ENCODE measurements at regions not wholly inside any gene's neighbourhood (a gene's known extent, or its start where the extent isn't known, plus 50 kb on each side); places are given as distances from the start of the nearest gene placed in this dataset.

DNA sequence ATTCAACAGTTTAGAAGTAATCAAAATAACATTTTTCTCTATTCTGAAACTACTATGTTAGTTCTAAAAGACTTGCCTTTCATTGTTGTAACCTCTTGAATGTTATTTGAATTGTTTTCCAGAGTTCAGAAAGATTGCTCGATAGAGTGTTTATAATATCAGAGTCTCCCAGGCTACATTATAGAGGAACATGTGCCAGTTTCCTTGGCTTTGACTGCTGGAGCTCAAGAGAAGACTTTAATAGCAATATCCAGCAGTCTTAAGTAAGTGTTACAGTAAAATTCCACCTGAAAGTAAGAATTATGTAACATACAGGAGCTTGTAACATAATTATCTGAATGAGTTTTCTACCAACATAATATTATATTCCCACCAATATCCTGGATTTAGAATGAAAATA is 991.8 kb upstream of the ADGRB3 start:
- no peak for DNase-seq

DNA sequence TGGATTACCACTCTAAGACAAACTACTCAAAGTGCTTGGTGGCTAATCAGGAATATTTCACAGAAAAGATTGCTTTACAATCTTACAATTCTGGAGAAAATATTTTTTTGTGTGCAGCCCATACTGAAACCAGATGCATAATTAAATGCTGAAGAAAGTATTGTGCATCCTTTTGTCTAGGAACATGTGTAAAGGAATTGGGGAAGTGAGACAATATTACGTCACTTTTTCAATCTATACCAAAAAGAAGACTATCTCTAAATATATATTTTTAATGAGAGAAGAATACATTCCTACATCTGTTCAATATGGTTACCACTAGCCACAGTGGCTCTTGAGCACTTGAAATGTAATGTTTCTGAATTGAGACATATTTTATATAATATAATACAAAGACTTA is 992.5 kb upstream of the ADGRB3 start:
- DNase-seq: no peak

DNA sequence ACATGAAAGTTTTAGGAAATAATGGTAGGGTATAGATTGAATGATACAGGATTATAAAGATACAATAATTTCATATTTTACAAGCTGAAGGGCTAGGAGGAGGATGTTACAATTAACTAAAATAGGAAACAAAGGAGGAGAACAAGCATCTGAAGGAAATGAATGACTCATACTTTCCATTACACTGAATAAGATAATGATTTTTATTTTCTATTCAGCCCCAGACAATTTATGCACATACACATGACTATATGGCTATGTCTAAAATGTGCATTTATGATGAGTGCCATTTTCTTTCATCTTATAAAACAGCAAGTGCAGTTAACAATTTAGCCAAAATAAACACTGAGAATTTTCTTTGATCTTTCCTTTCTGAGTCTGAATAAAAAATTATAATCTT is 994.6 kb upstream of the ADGRB3 start:
- DNase-seq: no peak

DNA sequence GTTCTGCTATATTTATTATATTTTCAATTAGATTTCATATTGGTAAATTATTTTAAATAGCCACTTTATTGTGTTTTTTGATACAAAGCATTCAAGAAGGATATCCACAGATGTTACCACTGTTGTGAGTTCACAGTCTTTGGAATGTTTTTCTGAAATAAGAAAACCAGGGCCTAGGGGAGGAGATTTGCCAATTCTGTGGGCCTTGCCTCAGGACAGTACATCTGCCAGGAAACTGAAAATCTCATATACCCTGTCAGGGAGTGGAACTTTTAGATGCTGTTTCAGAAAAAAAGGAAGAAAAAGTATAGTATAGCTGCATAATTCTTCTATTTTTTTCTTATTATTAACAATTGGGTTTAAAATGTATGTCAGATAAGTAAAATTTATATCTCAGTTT is 995.9 kb upstream of the ADGRB3 start:
- DNase-seq: no peak

DNA sequence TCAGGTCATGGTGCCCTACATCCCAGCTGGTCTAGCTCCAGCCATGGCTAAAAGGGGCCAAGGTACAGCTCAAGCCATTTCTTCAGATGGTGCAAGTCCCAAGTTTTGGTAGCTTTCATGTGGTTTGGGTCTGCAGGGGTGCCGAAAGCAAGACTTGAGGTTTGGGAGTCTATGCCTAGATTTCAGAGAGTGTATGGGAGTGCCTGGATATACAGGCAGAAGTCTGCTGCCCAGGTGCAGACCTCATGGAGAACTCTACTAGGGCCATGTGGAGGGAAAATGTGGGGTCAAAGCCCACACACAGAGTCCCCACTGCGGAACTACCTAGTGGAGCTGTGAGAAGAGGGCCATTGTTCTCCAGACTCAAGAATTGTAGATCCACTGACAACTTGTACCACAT is 1000.9 kb upstream of the ADGRB3 start:
- no peak for DNase-seq

DNA sequence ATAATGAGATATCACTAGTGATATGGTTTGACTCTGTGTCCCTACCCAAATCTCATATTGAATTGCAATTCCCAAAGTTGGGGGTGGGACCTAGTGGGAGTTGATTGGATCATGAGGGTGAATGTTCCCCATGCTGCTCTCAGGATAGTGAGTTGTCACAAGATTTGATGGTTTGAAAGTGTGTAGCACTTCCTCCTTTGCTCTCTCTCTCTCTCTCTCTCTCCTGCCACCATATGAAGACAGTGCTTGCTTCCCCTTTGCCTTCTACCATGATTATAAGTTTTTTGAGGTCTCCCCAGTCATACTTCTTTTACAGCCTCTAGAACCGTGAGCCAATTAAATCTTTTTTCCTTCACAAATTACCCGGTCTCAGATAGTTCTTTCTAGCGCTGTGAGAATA is 1002.0 kb upstream of the ADGRB3 start:
- no peak for DNase-seq

DNA sequence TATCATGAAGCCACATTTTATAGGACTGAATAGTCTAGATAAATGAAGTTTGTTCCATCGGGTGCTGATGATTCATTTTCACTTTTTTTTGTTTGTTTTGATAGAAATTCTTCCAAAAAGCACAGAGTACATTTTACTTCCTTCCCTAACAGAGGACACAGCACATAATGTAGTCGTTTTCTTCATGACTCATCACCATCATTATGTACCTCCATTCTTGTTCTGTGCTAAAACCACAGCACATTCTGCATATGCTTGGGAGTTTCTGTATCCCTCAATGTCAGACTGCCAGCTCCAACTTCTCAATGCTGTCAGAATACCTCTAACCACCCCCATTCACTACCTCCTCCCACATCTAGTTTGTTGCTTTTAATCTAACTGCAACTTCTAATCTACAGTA is 1004.9 kb upstream of the ADGRB3 start:
- no peak for DNase-seq

DNA sequence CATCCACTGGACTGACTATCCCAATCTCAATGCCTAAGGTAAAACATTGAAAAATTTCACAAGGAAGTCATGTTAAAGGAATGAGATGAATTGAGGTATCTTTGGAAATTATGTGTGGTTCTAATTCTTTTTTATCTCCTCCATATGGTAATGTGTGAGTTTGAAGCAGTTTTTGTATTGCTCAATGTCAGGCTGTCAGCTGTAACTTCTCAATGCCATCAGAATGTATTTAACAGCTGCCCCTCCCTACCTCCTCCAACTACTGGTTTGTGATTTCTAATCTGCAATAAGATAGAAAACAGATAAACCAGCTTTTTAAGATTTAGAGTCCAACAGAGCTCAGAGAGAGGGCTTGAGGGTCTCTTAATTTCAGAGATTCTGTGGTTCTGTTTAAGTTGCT is 1005.8 kb upstream of the ADGRB3 start:
- DNase-seq: no peak

DNA sequence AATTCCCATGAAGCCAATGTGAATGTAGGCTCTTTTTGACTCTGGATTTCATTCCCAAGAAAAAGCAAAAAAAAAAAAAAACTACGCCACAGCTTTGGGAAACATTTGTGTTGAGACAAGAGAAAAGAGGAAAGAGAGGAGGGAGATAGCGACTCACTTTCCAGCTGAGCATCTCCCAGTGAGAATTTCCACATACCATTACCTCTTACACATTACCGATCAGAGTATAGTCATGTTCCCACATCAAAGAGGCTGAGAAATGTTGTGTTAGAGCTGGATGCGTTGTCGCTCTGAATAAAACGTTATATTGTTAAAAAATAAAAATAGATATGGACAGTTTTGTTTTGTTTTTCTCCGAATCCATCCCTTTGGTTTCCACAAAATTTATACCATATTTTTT is 1019.3 kb upstream of the ADGRB3 start:
- DNase-seq: no peak

DNA sequence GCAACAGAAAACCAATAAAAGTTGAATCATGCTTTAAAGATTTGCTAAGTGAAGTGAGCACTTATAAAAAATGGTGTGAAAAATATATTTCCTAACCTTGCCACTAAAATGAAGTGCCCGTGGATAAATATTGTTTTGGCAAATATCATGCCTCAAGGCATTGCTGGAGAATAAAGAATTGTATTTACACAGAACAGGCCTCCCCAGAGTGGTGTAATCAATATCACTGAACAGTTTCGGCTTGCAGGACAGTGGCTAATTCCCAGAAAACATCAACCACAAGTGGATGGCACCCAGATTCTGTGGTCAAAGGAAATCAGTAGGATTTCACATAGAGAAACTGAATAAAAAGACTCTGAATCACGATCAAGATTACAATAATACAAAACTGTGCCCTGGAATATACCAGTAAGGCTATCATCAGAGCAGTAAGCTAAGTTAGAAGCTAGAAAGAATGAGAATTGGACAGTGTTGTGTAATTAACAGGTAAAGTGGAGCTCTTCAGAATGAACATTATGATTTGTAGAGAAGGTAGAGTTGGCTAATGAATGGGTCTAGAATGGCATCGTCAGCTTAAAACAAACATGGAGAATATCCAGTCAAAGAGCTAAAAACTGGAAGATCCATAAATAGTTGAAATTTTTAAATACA is 1026.9 kb upstream of the ADGRB3 start:
- no peak for DNase-seq

DNA sequence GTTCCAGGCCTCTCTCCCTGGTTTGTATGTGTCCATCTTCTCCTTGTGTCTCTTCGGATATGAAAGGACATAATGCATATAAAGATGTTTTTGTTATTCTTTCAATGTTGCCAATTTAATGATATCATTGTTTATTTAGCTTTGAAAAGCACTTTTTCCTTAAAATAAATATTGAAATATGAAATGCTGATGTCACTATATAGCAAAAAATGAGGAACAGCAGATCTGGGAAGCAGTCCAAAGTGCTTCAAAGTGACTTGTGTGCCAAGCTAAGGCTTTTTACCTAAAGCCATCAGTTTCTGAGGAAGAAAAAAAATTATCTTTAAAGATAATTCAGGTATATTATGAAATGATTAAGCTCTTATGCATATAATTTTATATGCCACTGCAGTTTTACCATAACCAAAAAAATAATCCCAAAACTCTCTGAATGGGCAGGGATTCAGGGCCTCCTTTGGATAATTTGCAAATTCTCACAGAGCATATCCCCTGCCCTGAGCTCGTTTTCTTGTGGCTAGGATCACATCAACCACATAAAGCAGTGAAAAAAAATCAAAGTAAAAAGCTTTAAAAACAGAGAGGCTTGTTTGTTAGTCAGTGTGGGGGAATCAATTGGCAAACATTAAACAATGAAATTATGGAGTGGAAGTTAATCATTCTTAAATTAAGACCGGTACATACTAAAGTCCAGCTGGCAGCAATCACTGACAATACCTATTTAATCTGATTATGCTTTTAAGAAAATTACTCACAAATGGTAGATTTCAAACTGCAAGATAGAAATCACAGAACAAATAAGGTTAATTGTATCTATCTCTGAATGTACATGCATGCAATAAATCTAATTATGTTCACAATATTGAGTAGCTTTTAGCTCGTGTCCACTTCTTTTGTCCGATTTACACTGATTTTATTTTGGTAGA is 1027.9 kb upstream of the ADGRB3 start:
- DNase-seq: peak; percentile 7

DNA sequence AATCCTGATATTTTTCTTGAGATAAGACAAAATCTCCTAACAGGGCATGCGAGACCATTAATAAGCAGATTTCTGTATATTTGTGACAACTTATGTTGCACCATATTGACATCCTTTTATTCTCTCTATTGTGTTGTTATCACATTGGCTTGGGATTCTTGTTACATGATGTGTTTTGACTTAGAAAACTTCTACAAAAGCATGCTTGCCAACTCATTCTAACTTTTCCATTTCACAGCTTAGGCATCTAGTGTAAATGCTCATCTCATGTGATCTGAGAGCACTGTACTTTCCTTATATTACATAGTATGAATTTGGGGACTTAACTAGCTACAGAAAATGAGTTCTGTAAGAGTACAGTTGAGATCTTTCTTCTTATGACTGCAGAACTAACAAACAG is 1040.7 kb upstream of the ADGRB3 start:
- DNase-seq: no peak

DNA sequence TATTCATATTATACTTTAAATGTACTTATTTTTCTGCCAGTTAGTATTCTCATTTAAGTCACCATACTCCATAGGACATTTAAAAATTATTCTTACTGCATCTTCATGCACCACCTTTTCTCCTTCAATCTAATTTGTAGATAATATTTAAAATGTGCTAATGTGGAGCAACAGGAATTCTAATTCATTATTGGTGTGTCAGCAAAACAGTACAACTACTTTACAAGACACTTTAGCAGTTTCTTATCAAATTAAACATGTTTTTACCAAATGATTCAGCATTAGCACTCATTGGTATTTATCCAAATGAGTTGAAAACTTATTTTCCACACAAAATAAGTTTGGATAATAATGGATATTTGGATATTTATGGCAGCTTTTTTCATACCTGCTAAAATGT is 1041.8 kb upstream of the ADGRB3 start:
- DNase-seq: no peak

DNA sequence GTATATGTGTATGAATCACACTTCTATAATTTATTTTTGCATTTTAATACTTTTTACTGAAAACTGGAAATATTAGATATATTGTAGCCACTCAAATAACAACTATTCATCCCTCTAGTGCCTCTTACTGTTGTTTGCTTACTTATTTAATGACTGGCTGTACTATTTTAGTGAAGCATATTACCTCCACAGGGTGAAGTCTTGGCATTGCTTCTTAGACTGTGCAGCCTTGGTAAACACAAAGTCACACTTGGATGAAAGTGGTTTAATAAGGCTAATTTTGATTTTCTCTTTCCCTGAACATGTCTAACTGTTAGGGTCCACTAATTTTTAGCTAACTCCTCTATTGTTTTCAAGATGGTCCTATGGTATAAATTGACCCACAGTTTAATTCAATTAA is 1043.2 kb upstream of the ADGRB3 start:
- no peak for DNase-seq

DNA sequence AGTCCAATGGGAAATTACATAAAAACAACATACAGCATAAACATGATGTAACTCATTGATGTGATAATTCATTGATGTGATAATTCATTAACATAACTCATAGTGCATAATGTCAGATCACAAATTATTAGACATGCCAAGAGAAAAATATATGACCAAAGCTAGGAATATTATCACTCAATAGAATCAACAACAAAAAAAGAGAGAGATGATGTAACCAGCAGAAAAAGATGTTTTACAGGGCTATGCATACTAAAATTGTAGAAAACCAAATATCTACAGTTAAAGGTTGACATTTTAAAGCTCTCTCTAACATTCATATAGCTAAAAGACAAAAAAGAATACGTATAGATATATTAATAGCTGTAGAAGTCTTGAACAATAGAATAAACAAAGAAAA is 1067.2 kb upstream of the ADGRB3 start:
- DNase-seq: no peak

DNA sequence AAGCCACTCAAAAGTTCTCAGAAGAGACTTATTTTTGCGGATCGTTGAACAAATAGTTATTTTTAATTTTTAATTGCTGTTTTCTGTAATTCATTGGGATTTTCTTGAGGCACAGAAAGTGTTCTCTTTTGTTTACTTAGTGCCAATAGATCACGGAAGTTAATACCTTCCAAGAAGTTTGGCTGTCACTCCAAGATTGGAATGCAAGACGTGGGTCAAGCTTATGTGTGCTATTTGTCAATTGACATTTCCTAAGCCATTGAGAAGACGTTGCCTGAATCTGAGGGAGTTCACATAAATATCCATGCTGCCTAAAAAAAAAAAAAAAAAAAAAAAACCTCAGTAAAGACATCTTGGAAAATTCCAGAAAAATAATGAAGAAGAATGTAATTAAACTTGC is 1071.4 kb upstream of the ADGRB3 start:
- no peak for DNase-seq

DNA sequence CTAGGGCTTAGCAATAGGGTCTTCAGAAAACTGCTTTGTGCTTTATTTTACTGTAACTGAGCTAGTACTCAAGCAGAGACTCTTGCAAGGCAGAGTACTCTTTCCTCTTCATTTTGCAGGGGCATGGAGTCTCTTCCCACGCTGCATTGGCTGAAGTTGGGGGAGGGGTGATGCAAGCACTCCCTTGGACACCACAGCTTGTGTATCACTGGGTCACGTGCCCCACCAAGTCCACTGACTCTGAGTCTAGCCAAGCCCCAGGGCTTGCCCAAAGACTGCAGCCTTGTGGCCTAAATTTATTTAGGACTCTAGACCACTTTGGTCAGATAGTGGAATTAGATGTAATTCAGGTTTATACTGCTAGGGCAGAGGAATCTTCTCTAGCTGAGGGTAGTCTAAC is 1075.0 kb upstream of the ADGRB3 start:
- no peak for DNase-seq

DNA sequence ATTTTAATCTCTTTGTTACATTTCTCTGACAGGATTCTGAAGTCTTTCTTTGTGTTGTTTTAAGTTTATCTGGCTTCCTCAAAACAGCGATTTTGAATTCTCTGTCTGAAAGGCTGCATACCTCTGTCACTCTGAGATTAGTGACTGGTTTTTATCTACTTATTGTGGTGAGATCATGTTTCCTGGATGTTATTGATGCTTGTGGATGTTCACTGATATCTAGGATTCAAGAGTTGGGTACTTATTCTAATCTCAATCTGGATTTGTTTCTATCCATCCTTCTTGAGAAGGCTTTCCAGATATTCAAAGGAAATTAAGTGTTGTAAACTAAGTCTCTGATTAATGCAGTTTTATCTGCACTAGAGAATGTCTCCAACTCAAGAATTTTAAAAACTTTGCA is 1076.1 kb upstream of the ADGRB3 start:
- DNase-seq: no peak

DNA sequence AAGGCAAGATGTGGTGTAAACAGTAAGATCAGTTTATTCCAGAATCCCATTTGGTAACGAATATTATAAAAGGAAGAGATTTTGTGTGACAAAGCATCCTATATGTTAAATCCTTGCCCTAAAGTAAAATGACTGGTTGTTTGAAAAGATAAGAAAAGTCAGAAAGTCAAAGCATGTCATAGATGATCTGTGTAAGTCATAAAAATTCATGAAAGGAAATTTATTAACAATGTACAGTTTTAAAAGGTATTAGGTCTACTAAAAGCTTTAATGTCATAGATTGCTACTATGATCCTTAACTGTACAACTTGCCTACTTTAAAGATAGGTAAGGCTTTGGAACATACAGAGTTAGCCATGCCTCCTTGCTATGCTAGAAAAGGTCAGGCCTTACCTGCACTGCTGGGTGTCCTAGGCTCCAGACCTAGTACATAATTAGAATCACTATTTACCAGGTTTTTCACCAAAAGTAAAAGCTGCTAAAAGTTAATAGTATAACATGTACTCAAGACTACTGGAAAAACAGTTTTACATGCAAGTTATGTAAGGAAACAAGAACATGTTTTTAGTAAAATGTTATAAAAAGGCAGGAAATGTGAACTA is 1090.1 kb upstream of the ADGRB3 start:
- no peak for DNase-seq

DNA sequence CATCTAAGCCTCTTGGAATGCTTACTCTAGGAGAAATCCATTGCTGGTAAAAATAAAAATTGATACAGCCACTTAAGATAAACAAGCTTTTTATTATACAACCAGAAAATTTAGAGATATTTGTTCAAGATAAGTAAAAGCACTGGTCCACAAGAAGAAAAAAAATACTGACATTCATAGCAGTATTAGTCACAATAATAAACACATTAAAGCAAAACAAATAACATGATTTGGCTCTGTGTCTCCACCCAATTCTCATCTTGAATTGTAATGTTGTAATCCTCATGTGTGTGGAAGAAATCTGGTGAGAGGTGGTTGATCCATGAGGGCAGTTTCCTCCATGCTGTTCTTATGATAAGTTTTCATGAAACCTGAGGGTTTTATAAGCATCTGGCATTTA is 1093.5 kb upstream of the ADGRB3 start:
- no peak for DNase-seq

DNA sequence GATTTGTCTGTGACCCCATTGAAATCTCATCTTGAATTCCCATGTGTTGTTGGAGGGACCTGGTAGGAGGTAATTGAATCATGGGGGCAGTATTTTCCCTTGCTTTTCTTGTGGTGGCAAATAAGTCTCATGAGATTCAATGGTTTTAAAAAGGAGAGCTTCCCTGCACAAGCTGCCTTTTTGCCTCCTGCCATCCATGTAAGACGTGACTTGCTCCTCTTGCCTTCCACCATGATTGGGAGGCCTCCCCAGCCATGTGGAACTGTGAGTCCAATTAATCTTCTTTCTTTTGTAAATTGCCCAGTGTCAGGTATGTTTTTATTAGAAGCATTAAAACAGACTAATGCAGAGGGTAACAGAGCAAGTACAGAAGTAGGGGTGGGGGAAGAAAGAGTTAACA is 1097.0 kb upstream of the ADGRB3 start:
- no peak for DNase-seq

DNA sequence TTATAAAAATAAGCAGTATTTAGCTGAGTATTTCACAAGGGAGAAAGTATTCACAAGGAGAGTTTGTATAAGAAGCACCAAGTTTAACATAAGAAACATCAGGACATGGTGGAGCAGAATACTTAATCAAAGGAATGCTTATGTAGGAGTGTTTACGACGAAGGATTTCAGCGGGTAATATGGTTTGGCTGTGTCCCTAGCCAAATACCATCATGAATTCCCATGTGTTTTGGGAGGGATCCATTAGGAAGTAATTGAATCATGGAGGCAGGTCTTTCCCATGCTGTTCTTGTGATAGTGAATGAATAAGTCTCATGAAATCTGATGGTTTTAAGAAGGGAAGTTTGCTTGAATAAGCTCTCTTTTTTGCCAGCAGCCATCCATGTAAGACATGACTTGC is 1099.1 kb upstream of the ADGRB3 start:
- DNase-seq: peak; percentile 10

DNA sequence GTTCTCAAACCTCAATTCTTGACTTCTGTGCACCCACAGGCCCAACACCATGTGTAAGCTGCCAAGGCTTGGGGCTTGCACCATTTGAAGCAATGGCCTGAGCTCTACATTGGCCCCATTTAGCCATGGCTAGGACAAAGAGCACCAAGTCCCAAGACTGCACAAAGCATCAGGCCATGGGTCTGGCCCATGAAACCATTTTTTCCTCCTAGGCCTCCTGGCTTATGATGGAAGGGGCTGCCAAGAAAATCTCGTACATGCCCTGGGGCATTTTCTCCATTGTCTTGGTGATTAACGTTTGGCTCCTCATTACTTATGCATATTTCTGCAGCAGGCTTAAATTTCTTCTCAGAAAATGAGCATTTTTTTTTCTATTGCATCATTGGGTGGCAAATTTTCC is 1128.7 kb upstream of the ADGRB3 start:
- no peak for DNase-seq

DNA sequence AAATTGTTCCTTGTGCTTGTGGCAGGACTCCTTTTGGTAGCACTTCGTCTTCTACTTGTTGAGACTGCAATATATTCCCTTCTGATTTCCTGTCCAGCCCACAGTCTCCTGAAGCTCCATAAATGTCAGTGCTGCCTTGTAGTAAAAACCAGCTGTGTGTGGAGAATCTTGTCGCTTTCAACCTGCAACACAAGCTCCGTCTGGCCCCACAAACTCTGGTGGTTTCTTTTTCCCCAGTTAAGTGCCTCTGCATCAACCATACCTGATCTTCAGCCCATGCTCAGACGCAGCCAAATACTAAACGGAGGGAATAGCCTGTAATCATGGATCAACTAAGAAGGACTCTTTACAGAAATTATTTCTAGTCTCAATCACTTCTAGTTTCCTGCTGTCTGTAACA is 1133.3 kb upstream of the ADGRB3 start:
- DNase-seq: no peak
